ENCODE measurements at regions not wholly inside any gene's neighbourhood (a gene's known extent, or its start where the extent isn't known, plus 50 kb on each side); places are given as distances from the start of the nearest gene placed in this dataset.
"Not testable (repeated sequence)": the region's sequence is repeated elsewhere in the genome, so short reads cannot be mapped to it uniquely, and the experiment has no call there.

- Histone ChIP-seq H3K9me3 (ENCODE audit: control insufficient read depth, low read length) (no peaks in the 10 kb centered on the region), H3K27me3 (replicated peaks; ENCODE audit: control insufficient read depth, insufficient read depth, low read length, poor library complexity, severe bottlenecking) (no peaks in the 10 kb centered on the region), H3K4me1 (ENCODE audit: control insufficient read depth, insufficient read depth, low read length, poor library complexity, severe bottlenecking) (no peaks in the 10 kb centered on the region), H3K4me3 (ENCODE audit: insufficient read depth, low read depth, low read length, poor library complexity, severe bottlenecking) (no peak overlapping the region), H3K36me3 (ENCODE audit: control insufficient read depth, insufficient read depth, low read length) (no peaks in the 10 kb centered on the region), H3K27ac (ENCODE audit: insufficient read depth, low read length, poor library complexity, severe bottlenecking) (no peak overlapping the region)
- DNase-seq, result no peak
Measured at GRCh38 chr2:33924586-33925169, 325.6 kb upstream of the FAM98A start.

GRCh38 chr2:33917252-33917651 is 318.2 kb upstream of the FAM98A start:
- no peak overlapping the region for H3K4me3 ChIP-seq (ENCODE audit: insufficient read depth, low read depth, low read length, poor library complexity, severe bottlenecking)
- no peak for DNase-seq
- no peaks in the 10 kb centered on the region for H3K36me3 ChIP-seq (ENCODE audit: control insufficient read depth, insufficient read depth, low read length)
- no peaks in the 10 kb centered on the region for H3K27me3 ChIP-seq (replicated peaks; ENCODE audit: control insufficient read depth, insufficient read depth, low read length, poor library complexity, severe bottlenecking)
- no peak overlapping the region for H3K27ac ChIP-seq (ENCODE audit: insufficient read depth, low read length, poor library complexity, severe bottlenecking)
- no peaks in the 10 kb centered on the region for H3K4me1 ChIP-seq (ENCODE audit: control insufficient read depth, insufficient read depth, low read length, poor library complexity, severe bottlenecking)
- peaks cover 5% of the 10 kb centered on the region for H3K9me3 ChIP-seq (ENCODE audit: control insufficient read depth, low read length)

DNA sequence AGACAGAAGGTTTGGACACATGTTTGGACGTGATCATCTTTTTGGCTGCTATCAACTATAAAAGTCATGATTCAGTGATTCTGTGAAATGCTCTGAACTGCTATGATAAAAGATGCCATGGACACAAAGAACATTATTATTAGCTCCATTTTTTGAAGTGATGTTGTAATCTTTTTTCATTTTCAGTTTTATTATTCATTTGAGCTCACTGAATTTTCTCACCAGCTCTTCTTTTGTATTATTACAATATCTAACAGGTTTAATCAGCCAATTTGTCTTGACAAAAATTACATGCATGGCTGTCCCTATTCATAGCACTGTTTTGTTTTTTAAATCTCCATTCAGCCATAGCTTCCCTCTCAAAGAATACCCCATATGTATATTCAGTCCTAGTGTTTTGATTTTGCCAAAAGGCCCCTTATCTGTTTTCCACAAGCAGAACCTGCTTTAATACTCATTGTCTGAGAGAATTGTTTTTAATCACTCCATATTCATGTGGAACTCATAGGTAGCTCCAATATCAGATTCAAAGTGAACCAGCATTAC is 314.0 kb upstream of the FAM98A start:
- no peak overlapping the region for H3K4me3 ChIP-seq (ENCODE audit: insufficient read depth, low read depth, low read length, poor library complexity, severe bottlenecking)
- no peaks in the 10 kb centered on the region for H3K27me3 ChIP-seq (replicated peaks; ENCODE audit: control insufficient read depth, insufficient read depth, low read length, poor library complexity, severe bottlenecking)
- no peak for DNase-seq
- H3K9me3 ChIP-seq (ENCODE audit: control insufficient read depth, low read length), result peaks cover 5% of the 10 kb centered on the region
- no peaks in the 10 kb centered on the region for H3K36me3 ChIP-seq (ENCODE audit: control insufficient read depth, insufficient read depth, low read length)
- no peaks in the 10 kb centered on the region for H3K4me1 ChIP-seq (ENCODE audit: control insufficient read depth, insufficient read depth, low read length, poor library complexity, severe bottlenecking)
- H3K27ac ChIP-seq (ENCODE audit: insufficient read depth, low read length, poor library complexity, severe bottlenecking), result no peak overlapping the region

GRCh38 chr2:33911327-33911726 is 312.2 kb upstream of the FAM98A start:
- no peak for DNase-seq
- Histone ChIP-seq H3K27ac (ENCODE audit: insufficient read depth, low read length, poor library complexity, severe bottlenecking) (no peak overlapping the region), H3K4me3 (ENCODE audit: insufficient read depth, low read depth, low read length, poor library complexity, severe bottlenecking) (no peak overlapping the region), H3K36me3 (ENCODE audit: control insufficient read depth, insufficient read depth, low read length) (no peaks in the 10 kb centered on the region), H3K27me3 (replicated peaks; ENCODE audit: control insufficient read depth, insufficient read depth, low read length, poor library complexity, severe bottlenecking) (no peaks in the 10 kb centered on the region), H3K9me3 (ENCODE audit: control insufficient read depth, low read length) (peaks cover 5% of the 10 kb centered on the region), H3K4me1 (ENCODE audit: control insufficient read depth, insufficient read depth, low read length, poor library complexity, severe bottlenecking) (no peaks in the 10 kb centered on the region)

DNA sequence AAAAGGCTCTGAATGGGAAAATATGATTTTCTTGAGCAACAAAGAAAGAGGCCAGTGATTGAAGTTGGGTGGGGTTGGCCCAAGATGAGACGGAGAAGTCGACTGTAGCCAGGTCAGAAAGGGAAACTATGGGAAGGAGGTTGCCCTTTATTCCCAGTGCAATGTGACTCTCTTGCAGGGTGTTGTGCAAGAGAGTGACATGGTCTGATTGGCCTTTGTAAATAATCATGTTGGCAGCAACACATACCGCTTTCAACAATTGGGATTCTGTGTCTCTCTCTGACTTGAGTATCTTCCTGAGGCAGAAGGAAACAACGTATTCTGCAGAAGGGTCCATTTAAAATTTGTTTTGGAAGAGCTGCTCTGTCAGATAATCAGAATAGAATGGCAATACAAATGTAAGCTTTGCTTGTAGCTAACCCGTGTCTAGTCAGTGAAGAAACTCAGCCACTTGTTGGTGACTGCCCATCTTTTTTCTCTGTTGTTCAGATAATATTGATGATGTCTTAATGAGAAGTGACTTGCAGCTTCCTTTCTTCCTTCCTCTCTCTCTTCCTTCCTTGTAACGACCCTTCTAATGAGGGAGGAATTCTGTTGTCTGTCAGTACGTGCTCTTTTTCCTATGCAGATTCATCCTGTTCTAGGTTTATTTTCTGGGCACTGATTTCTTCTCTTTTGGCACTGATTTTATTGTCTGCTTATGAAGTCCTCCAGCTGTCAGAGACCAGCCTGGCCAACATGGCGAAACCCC is 311.0 kb upstream of the FAM98A start:
- Histone ChIP-seq H3K9me3 (ENCODE audit: control insufficient read depth, low read length) (peaks cover 5% of the 10 kb centered on the region), H3K36me3 (ENCODE audit: control insufficient read depth, insufficient read depth, low read length) (no peaks in the 10 kb centered on the region), H3K4me1 (ENCODE audit: control insufficient read depth, insufficient read depth, low read length, poor library complexity, severe bottlenecking) (no peaks in the 10 kb centered on the region), H3K27me3 (replicated peaks; ENCODE audit: control insufficient read depth, insufficient read depth, low read length, poor library complexity, severe bottlenecking) (no peaks in the 10 kb centered on the region), H3K27ac (ENCODE audit: insufficient read depth, low read length, poor library complexity, severe bottlenecking) (no peak overlapping the region), H3K4me3 (ENCODE audit: insufficient read depth, low read depth, low read length, poor library complexity, severe bottlenecking) (no peak overlapping the region)
- no peak for DNase-seq

GRCh38 chr2:33907866-33908265 is 308.8 kb upstream of the FAM98A start:
- H3K27me3 ChIP-seq (replicated peaks; ENCODE audit: control insufficient read depth, insufficient read depth, low read length, poor library complexity, severe bottlenecking), result no peaks in the 10 kb centered on the region
- H3K27ac ChIP-seq (ENCODE audit: insufficient read depth, low read length, poor library complexity, severe bottlenecking), result no peak overlapping the region
- no peaks in the 10 kb centered on the region for H3K4me1 ChIP-seq (ENCODE audit: control insufficient read depth, insufficient read depth, low read length, poor library complexity, severe bottlenecking)
- DNase-seq, result no peak
- H3K4me3 ChIP-seq (ENCODE audit: insufficient read depth, low read depth, low read length, poor library complexity, severe bottlenecking), result no peak overlapping the region
- H3K36me3 ChIP-seq (ENCODE audit: control insufficient read depth, insufficient read depth, low read length), result no peaks in the 10 kb centered on the region
- H3K9me3 ChIP-seq (ENCODE audit: control insufficient read depth, low read length), result no peaks in the 10 kb centered on the region

GRCh38 chr2:33906129-33906528 is 307.0 kb upstream of the FAM98A start:
- H3K27ac ChIP-seq (ENCODE audit: insufficient read depth, low read length, poor library complexity, severe bottlenecking); H3K4me3 ChIP-seq (ENCODE audit: insufficient read depth, low read depth, low read length, poor library complexity, severe bottlenecking); DNase-seq; H3K27me3 ChIP-seq (replicated peaks; ENCODE audit: control insufficient read depth, insufficient read depth, low read length, poor library complexity, severe bottlenecking); H3K9me3 ChIP-seq (ENCODE audit: control insufficient read depth, low read length); H3K36me3 ChIP-seq (ENCODE audit: control insufficient read depth, insufficient read depth, low read length); H3K4me1 ChIP-seq (ENCODE audit: control insufficient read depth, insufficient read depth, low read length, poor library complexity, severe bottlenecking): not testable (repeated sequence)

DNA sequence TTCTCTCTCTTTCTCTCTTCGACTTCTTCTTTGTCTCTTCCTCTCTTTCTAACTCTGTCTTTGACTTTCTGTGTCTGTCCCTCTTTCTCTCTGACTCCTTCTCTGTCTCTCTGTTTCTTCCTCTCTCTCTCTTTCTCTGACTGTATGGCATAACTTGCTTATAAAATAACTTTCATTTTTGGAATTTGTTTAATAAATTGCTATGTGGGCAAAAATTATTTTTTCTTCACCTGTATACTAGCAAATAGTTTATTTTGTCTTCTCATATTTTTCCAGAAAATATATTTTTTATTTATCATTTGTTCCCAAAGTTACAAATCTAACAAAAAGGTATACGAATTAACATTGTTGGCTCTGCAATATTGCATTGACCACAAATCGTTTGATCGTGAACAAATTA is 305.7 kb upstream of the FAM98A start:
- no peak for DNase-seq
- Histone ChIP-seq H3K36me3 (ENCODE audit: control insufficient read depth, insufficient read depth, low read length) (no peaks in the 10 kb centered on the region), H3K27ac (ENCODE audit: insufficient read depth, low read length, poor library complexity, severe bottlenecking) (no peak overlapping the region), H3K4me1 (ENCODE audit: control insufficient read depth, insufficient read depth, low read length, poor library complexity, severe bottlenecking) (no peaks in the 10 kb centered on the region), H3K4me3 (ENCODE audit: insufficient read depth, low read depth, low read length, poor library complexity, severe bottlenecking) (no peak overlapping the region), H3K27me3 (replicated peaks; ENCODE audit: control insufficient read depth, insufficient read depth, low read length, poor library complexity, severe bottlenecking) (no peaks in the 10 kb centered on the region), H3K9me3 (ENCODE audit: control insufficient read depth, low read length) (no peaks in the 10 kb centered on the region)

DNA sequence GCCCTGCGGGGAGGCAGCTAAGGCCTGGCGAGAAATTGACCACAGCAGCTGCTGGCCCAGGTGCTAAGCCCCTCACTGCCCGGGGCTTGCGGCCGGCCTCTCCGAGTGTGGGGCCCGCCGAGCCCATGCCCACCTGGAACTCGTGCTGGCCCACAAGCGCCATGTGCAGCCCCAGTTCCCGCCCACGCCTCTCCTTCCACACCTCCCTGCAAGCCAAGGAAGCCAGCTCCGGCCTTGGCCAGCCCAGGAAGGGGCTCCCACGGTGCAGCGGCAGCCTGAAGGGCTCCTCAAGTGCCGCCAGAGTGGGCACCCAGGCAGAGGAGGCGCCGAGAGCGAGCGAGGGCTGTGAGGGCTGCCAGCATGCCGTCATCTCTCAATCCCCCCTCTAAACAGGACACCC is 304.6 kb upstream of the FAM98A start:
- DNase-seq, result no peak
- H3K4me1 ChIP-seq (ENCODE audit: control insufficient read depth, insufficient read depth, low read length, poor library complexity, severe bottlenecking), result no peaks in the 10 kb centered on the region
- H3K9me3 ChIP-seq (ENCODE audit: control insufficient read depth, low read length), result no peaks in the 10 kb centered on the region
- H3K4me3 ChIP-seq (ENCODE audit: insufficient read depth, low read depth, low read length, poor library complexity, severe bottlenecking), result no peak overlapping the region
- no peaks in the 10 kb centered on the region for H3K27me3 ChIP-seq (replicated peaks; ENCODE audit: control insufficient read depth, insufficient read depth, low read length, poor library complexity, severe bottlenecking)
- no peaks in the 10 kb centered on the region for H3K36me3 ChIP-seq (ENCODE audit: control insufficient read depth, insufficient read depth, low read length)
- no peak overlapping the region for H3K27ac ChIP-seq (ENCODE audit: insufficient read depth, low read length, poor library complexity, severe bottlenecking)

GRCh38 chr2:33903215-33903614 is 304.1 kb upstream of the FAM98A start:
- no peak overlapping the region for H3K4me3 ChIP-seq (ENCODE audit: insufficient read depth, low read depth, low read length, poor library complexity, severe bottlenecking)

More at GRCh38 chr2:33903215-33903614, 304.1 kb upstream of the FAM98A start:
- no peak for DNase-seq
- Histone ChIP-seq H3K36me3 (ENCODE audit: control insufficient read depth, insufficient read depth, low read length) (no peaks in the 10 kb centered on the region), H3K9me3 (ENCODE audit: control insufficient read depth, low read length) (no peaks in the 10 kb centered on the region), H3K27ac (ENCODE audit: insufficient read depth, low read length, poor library complexity, severe bottlenecking) (no peak overlapping the region), H3K27me3 (replicated peaks; ENCODE audit: control insufficient read depth, insufficient read depth, low read length, poor library complexity, severe bottlenecking) (no peaks in the 10 kb centered on the region), H3K4me1 (ENCODE audit: control insufficient read depth, insufficient read depth, low read length, poor library complexity, severe bottlenecking) (no peaks in the 10 kb centered on the region)
